ENCODE measurements at regions not wholly inside any gene's neighbourhood (a gene's known extent, or its start where the extent isn't known, plus 50 kb on each side); places are given as distances from the start of the nearest gene placed in this dataset.

DNA sequence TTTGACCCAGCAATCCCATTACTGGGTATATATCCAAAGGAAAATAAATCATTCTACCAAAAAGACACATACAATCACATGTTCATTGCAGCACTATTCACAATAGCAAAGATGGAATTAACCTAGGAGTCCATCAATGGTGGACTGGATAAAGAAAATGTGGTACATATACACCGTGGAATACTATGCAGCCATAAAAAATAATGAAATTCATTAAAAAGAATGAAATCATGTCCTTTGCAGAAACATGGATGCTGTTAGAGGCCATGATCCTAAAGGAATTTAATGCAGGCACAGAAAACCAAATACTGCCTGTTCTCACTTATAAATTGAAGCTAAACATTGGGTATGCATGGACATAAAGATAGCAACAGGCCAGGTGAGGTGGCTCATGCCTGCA lies 61.9 kb upstream of the BMP6 start:
- H3K4me3 ChIP-seq (ENCODE audit: low read length in 2 of 2), result no peak overlapping the region
- peaks cover 3% of the 10 kb centered on the region for H3K9me3 ChIP-seq (ENCODE audit: control insufficient read depth, low read length)
- intact Hi-C loops (cut with DNase I), result no loop called here
- H3K27me3 ChIP-seq (ENCODE audit: control insufficient read depth in 1 of 2, insufficient read depth in 2 of 2, low read length in 1 of 2), result no peaks in the 10 kb centered on the region
- no peaks in the 10 kb centered on the region for H3K4me1 ChIP-seq (ENCODE audit: control insufficient read depth in 1 of 2, insufficient read depth in 2 of 2, low read length in 2 of 2)
- no peak for DNase-seq
- H3K27ac ChIP-seq (ENCODE audit: low read depth in 1 of 2, low read length in 2 of 2), result no peak overlapping the region
- 85 to 92% methylated on average over 1 of the region's 1 CpG for WGBS, 2 donors
- no peaks in the 10 kb centered on the region for H3K36me3 ChIP-seq (ENCODE audit: control insufficient read depth in 1 of 2, insufficient read depth in 2 of 2, low read length in 1 of 2)
- ATAC-seq (ENCODE audit: low FRiP score), result no peak

- H3K4me3 ChIP-seq (ENCODE audit: low read length in 2 of 2), result no peak overlapping the region
- H3K36me3 ChIP-seq (ENCODE audit: control insufficient read depth in 1 of 2, insufficient read depth in 2 of 2, low read length in 1 of 2), result no peaks in the 10 kb centered on the region
- H3K4me1 ChIP-seq (ENCODE audit: control insufficient read depth in 1 of 2, insufficient read depth in 2 of 2, low read length in 2 of 2), result no peaks in the 10 kb centered on the region
- peaks cover 3% of the 10 kb centered on the region for H3K9me3 ChIP-seq (ENCODE audit: control insufficient read depth, low read length)
- no peaks in the 10 kb centered on the region for H3K27me3 ChIP-seq (ENCODE audit: control insufficient read depth in 1 of 2, insufficient read depth in 2 of 2, low read length in 1 of 2)
- H3K27ac ChIP-seq (ENCODE audit: low read depth in 1 of 2, low read length in 2 of 2), result no peak overlapping the region
- DNase-seq (no peak), ATAC-seq (ENCODE audit: low FRiP score) (no peak)
- WGBS, 2 donors, result 96% methylated on average over 1 of the region's 1 CpG
- intact Hi-C loops (cut with DNase I), result no loop called here
These were observed 57.0 kb upstream of the BMP6 start for GRCh38 chr6:7668936-7669335.

DNA sequence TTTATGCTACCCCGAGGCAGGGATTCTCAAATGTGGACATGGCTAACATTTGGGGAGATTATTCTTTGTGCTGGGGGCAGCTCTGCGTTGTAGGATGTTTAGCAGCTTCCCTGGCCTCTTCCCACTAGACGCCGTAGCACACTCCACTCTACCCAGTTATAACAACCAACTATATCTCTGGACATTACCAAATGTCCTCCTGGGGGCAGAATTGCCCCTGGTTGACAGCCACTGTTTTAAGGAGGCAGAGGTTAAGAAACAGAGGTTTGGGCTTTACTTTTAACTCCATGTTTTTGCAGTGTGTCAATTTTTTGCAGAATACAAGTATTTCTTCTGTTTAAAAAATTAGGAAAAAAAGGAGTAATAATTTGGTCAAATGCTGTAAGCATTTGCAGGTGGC lies 56.2 kb upstream of the BMP6 start:
- H3K27me3 ChIP-seq (ENCODE audit: control insufficient read depth in 1 of 2, insufficient read depth in 2 of 2, low read length in 1 of 2), result no peaks in the 10 kb centered on the region
- H3K36me3 ChIP-seq (ENCODE audit: control insufficient read depth in 1 of 2, insufficient read depth in 2 of 2, low read length in 1 of 2), result no peaks in the 10 kb centered on the region
- no peak for DNase-seq
- H3K27ac ChIP-seq (ENCODE audit: low read depth in 1 of 2, low read length in 2 of 2), result no peak overlapping the region
- no peak for ATAC-seq (ENCODE audit: low FRiP score)
- 78% methylated on average over 4 of the region's 4 CpGs for WGBS, 2 donors
- intact Hi-C loops (cut with DNase I), result no loop called here
- H3K4me3 ChIP-seq (ENCODE audit: low read length in 2 of 2), result no peak overlapping the region
- peaks cover 2% of the 10 kb centered on the region for H3K9me3 ChIP-seq (ENCODE audit: control insufficient read depth, low read length)
- H3K4me1 ChIP-seq (ENCODE audit: control insufficient read depth in 1 of 2, insufficient read depth in 2 of 2, low read length in 2 of 2), result no peaks in the 10 kb centered on the region

DNA sequence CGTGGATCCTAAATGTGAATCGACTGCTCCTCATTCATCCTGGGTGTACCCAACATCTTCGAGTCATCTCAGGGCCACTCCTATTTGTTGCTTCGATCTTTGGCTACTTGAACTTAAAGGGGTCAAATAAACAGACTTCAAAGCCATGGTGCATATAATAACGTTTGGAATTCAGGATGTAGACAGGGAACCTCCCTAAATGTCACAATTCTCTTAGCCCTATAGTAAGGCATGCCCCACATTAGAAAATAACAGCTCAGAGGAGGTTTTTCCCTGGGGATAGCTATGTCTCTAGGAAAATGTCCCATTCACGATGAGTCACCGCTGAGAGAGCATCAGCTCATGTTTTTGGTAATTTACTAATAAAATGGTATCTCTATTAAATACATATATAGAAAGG lies 54.8 kb upstream of the BMP6 start:
- H3K9me3 ChIP-seq (ENCODE audit: control insufficient read depth, low read length), result peaks cover 2% of the 10 kb centered on the region
- intact Hi-C loops (cut with DNase I), result no loop called here
- H3K4me3 ChIP-seq (ENCODE audit: low read length in 2 of 2), result no peak overlapping the region
- no peak overlapping the region for H3K27ac ChIP-seq (ENCODE audit: low read depth in 1 of 2, low read length in 2 of 2)
- no peaks in the 10 kb centered on the region for H3K4me1 ChIP-seq (ENCODE audit: control insufficient read depth in 1 of 2, insufficient read depth in 2 of 2, low read length in 2 of 2)
- ATAC-seq (ENCODE audit: low FRiP score) (no peak), DNase-seq (no peak)
- no peaks in the 10 kb centered on the region for H3K27me3 ChIP-seq (ENCODE audit: control insufficient read depth in 1 of 2, insufficient read depth in 2 of 2, low read length in 1 of 2)
- WGBS, 2 donors, result 39 to 52% methylated on average over 7 of the region's 7 CpGs
- H3K36me3 ChIP-seq (ENCODE audit: control insufficient read depth in 1 of 2, insufficient read depth in 2 of 2, low read length in 1 of 2), result no peaks in the 10 kb centered on the region

GRCh38 chr6:7671581-7671980 lies 54.3 kb upstream of the BMP6 start:
- Histone ChIP-seq H3K36me3 (ENCODE audit: control insufficient read depth in 1 of 2, insufficient read depth in 2 of 2, low read length in 1 of 2) (no peaks in the 10 kb centered on the region), H3K9me3 (ENCODE audit: control insufficient read depth, low read length) (peaks cover 2% of the 10 kb centered on the region), H3K4me1 (ENCODE audit: control insufficient read depth in 1 of 2, insufficient read depth in 2 of 2, low read length in 2 of 2) (no peaks in the 10 kb centered on the region), H3K27ac (ENCODE audit: low read depth in 1 of 2, low read length in 2 of 2) (no peak overlapping the region), H3K4me3 (ENCODE audit: low read length in 2 of 2) (no peak overlapping the region), H3K27me3 (ENCODE audit: control insufficient read depth in 1 of 2, insufficient read depth in 2 of 2, low read length in 1 of 2) (no peaks in the 10 kb centered on the region)
- no peak for DNase-seq
- no peak for ATAC-seq (ENCODE audit: low FRiP score)
- intact Hi-C loops (cut with DNase I), result no loop called here
- WGBS, 2 donors, result 67 to 73% methylated on average over 3 of the region's 3 CpGs

DNA sequence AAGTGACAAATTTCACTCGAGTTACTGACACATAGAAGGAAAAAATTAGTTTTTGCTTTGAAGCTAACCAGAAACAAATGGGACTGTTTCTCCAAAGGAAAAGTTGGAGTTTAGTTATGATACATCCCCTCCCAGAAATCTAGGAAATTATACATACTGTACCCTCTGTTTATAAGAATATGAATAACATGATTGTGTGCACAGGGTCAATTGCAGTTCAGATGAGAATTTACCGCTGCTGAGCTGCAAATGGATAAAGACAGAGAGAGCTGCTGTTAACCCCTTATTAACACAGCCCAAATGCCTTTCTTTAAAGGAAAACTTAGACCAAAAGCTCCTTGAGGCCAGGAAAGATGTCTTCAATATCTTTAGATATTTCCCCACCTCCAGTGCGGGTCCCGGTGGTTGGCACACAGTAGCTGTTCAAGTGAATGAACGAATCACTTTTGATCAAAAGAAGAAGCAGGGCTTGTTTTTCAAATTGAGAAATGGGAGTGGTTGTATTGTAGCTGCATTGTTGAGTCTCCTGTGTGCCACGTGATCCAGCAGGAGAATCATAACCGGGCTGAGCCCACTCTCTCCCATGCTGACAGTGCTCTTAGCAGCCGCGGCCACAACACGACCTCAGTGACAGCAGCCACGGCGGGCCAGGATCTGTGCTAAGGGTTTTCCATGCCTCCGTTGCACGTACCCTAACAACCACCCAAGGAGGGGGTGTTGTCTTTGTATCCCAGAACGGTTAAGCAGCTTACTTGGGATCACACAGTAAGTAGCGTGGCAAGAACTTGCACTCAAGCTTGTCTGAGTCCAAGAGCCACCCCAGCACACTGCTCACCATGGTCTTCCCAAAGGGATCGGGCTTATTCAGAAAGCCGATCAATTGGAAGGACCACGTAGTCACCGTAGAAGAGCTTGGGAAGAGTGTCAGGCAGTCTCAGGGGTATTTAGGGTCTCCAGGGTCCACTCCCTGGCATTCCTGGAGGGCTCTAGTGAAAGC lies 53.5 kb upstream of the BMP6 start:
- H3K27me3 ChIP-seq (ENCODE audit: control insufficient read depth in 1 of 2, insufficient read depth in 2 of 2, low read length in 1 of 2), result no peaks in the 10 kb centered on the region
- H3K4me3 ChIP-seq (ENCODE audit: low read length in 2 of 2), result no peak overlapping the region
- H3K4me1 ChIP-seq (ENCODE audit: control insufficient read depth in 1 of 2, insufficient read depth in 2 of 2, low read length in 2 of 2), result no peaks in the 10 kb centered on the region
- intact Hi-C loops (cut with DNase I), result no loop called here
- DNase-seq, result no peak
- peaks cover 2% of the 10 kb centered on the region for H3K9me3 ChIP-seq (ENCODE audit: control insufficient read depth, low read length)
- ATAC-seq (ENCODE audit: low FRiP score), result peak; percentile 24
- H3K36me3 ChIP-seq (ENCODE audit: control insufficient read depth in 1 of 2, insufficient read depth in 2 of 2, low read length in 1 of 2), result no peaks in the 10 kb centered on the region
- H3K27ac ChIP-seq (ENCODE audit: low read depth in 1 of 2, low read length in 2 of 2), result no peak overlapping the region
- 71 to 75% methylated on average over 20 of the region's 20 CpGs for WGBS, 2 donors

DNA sequence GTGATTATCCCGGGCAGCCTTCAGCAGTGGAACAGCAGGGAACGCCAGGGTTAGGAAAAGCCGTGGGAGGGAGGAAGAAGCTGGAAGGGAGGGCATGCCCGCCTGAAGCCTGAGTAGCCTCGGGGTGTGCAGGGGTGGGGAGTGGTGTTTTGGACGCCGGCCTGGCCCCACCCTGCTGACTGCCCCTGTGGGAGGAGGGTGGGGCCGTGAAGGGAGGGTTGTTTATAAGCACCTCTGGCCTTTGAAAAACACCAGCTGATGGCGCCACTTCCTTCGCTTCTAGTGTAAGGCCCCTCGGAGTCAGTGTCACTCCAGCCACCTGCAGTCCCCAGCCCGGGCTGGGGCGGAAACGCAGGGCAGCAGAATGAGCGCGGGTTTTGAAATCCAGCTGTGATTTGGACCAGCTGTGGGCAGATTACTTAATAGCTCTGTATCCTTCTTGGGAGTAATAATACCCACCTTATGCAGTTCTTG lies 52.8 kb upstream of the BMP6 start:
- WGBS, 2 donors, result 3 to 6% methylated on average over 16 of the region's 16 CpGs
- intact Hi-C loops (cut with DNase I), result no loop called here
- peak; percentile 19 for ATAC-seq (ENCODE audit: low FRiP score)
- Histone ChIP-seq H3K27ac (ENCODE audit: low read depth in 1 of 2, low read length in 2 of 2) (no peak overlapping the region), H3K4me1 (ENCODE audit: control insufficient read depth in 1 of 2, insufficient read depth in 2 of 2, low read length in 2 of 2) (no peaks in the 10 kb centered on the region), H3K4me3 (ENCODE audit: low read length in 2 of 2) (no peak overlapping the region), H3K36me3 (ENCODE audit: control insufficient read depth in 1 of 2, insufficient read depth in 2 of 2, low read length in 1 of 2) (no peaks in the 10 kb centered on the region), H3K27me3 (ENCODE audit: control insufficient read depth in 1 of 2, insufficient read depth in 2 of 2, low read length in 1 of 2) (no peaks in the 10 kb centered on the region), H3K9me3 (ENCODE audit: control insufficient read depth, low read length) (peaks cover 2% of the 10 kb centered on the region)
- no peak for DNase-seq

DNA sequence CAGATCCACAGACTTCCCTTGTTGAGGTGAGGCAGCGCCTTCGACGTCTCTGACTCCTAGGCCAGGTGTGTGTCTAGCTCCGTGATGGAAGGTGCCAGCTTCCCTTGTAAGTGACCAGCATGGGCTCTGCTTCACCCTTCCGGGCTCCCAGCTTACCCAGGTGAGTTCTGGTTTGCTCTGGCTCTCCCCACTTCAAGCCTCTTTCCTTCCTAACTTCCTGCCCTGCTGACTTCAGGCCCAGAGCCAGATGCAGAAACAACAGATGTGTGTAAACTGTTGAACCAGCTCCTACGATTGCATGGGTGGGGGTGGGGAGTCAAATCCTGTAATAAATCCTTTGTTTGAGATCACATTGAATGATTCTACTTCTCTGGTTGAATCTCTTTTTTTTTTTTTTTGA lies 51.6 kb upstream of the BMP6 start:
- Histone ChIP-seq H3K4me1 (ENCODE audit: control insufficient read depth in 1 of 2, insufficient read depth in 2 of 2, low read length in 2 of 2) (no peaks in the 10 kb centered on the region), H3K9me3 (ENCODE audit: control insufficient read depth, low read length) (no peaks in the 10 kb centered on the region), H3K27me3 (ENCODE audit: control insufficient read depth in 1 of 2, insufficient read depth in 2 of 2, low read length in 1 of 2) (no peaks in the 10 kb centered on the region), H3K27ac (ENCODE audit: low read depth in 1 of 2, low read length in 2 of 2) (no peak overlapping the region), H3K4me3 (ENCODE audit: low read length in 2 of 2) (no peak overlapping the region), H3K36me3 (ENCODE audit: control insufficient read depth in 1 of 2, insufficient read depth in 2 of 2, low read length in 1 of 2) (no peaks in the 10 kb centered on the region)
- ATAC-seq (ENCODE audit: low FRiP score) (no peak), DNase-seq (no peak)
- 72 to 75% methylated on average over 6 of the region's 6 CpGs for WGBS, 2 donors
- intact Hi-C loops (cut with DNase I), result no loop called here

GRCh38 chr6:7675353-7675945 lies 50.5 kb upstream of the BMP6 start:
- DNase-seq, result no peak
- H3K9me3 ChIP-seq (ENCODE audit: control insufficient read depth, low read length), result peaks cover 1% of the 10 kb centered on the region
- no peak overlapping the region for H3K4me3 ChIP-seq (ENCODE audit: low read length in 2 of 2)
- H3K27ac ChIP-seq (ENCODE audit: low read depth in 1 of 2, low read length in 2 of 2), result no peak overlapping the region
- no peak for ATAC-seq (ENCODE audit: low FRiP score)
- intact Hi-C loops (cut with DNase I), result no loop called here
- H3K27me3 ChIP-seq (ENCODE audit: control insufficient read depth in 1 of 2, insufficient read depth in 2 of 2, low read length in 1 of 2), result no peaks in the 10 kb centered on the region
- WGBS, 2 donors, result 60 to 62% methylated on average over 10 of the region's 10 CpGs
- H3K36me3 ChIP-seq (ENCODE audit: control insufficient read depth in 1 of 2, insufficient read depth in 2 of 2, low read length in 1 of 2), result no peaks in the 10 kb centered on the region
- H3K4me1 ChIP-seq (ENCODE audit: control insufficient read depth in 1 of 2, insufficient read depth in 2 of 2, low read length in 2 of 2), result no peaks in the 10 kb centered on the region
